Islet precursor cell (in vitro differentiated cells): ENCODE measurements at regions not wholly inside any gene's neighbourhood (a gene's known extent, or its start where the extent isn't known, plus 50 kb on each side); places are given as distances from the start of the nearest gene placed in this dataset.
"Not testable (repeated sequence)": the region's sequence is repeated elsewhere in the genome, so short reads cannot be mapped to it uniquely, and the experiment has no call there.

Experiments
- DNase-seq: peaks from one replicate; pipeline ENCODE4 v3.0.0-alpha.2; 2018

DNA sequence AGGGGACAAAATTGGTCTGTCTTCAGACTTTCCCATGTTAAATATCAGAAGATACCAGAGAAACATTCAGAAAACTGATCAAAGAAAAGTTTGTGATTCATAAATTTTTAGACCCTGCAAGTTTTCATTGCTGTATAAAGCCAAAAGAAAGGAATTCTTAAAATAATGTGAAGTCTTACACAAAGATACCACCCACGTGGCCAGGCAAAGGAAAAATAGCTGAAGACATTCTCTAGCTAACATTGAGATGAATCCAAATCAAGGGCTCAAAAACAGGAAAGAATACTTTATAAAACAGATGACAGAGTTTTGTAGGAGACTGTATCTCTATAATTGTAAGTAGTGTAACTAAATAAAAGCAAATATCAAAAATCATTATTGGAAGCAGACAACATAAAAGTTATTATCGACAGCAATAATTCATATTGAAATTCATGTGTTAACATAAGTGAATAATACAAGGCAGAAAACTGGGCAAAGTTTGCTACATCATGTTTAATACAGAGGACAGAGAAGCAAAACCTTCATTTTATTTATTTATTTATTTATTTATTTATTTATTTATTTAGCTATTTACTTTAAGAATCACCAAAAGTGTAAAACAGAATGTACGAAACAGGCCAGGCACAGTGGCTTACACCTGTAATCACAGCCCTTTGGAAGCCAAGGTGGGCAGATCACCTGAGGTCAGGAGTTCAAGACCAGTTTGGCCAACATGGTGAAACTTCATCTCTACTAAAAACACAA, 204.6 kb upstream of the SLIT2 start:
- DNase-seq = no peak

DNA sequence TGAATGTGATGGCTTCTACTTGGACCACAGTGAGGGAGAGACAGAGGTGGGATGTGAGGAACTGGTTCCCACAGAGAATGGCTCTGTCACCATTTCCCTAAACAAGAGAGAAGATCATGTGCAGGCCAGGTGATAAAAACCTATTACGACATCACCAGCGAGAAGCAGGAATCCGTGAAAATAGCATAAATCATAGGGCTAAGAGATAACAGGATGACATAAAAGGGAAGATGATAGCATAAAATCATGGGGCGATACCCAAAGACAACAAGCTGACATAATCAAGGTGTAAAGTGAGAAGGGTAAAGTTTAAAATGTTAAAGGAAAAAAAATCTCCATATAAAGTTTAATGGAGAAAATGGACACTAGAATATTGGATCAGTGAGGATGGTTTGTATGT, 205.5 kb upstream of the SLIT2 start:
- no peak for DNase-seq

DNA sequence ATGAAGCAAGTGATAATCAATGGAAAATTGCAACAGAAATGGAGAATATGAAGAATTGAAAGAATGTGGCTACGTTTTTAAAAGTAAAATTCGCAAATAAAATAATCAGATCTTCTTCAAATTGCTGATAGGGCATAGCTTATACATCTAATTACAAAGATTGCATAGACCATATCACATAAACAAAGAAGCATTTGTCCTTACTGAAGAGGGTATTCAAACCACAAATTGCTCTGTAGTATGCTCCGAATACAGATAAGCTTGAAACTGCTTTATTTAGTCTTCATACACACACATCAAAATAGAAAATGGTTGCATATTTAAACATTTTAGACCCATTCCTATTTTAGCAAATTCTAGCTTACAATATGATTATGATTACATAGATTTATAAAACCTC, 206.7 kb upstream of the SLIT2 start:
- DNase-seq = no peak

DNA sequence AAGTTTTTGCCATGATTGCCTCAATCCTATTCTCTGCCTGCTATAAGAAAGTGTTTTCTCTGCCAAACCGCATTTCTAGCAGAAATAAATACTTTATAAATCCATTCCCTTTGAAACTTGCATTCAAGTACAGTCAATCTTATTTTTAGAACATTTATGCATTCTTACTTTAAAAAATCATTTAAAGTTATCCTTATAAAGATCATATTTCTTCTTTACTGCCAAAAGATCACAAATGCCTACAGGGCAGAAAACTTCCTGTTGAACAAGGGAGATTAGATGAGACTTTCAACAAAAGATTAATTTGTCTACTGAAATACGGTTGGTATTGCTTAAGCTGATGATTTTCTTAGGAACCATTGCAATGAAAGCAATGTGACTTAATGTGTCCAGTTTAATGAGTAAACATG, 207.2 kb upstream of the SLIT2 start:
- no peak for DNase-seq

DNA sequence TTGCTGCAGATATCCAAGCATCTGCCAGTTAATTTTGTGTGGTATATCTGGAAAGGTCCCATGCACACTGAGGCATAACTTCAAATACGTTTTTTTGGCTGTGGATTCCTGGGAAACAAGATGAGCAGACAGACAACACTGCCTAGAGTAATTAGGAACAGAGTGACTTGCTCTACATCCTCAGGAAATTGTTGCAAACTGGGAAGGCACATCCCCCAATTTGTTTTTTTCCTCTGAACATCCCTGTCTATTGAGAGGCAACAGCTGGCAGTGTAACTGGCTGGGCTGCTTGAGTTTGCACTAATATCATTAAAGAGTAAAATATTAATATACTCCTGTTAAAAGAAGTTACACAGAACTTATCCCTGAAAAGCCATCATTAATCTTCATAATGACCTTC, 207.7 kb upstream of the SLIT2 start:
- no peak for DNase-seq

DNA sequence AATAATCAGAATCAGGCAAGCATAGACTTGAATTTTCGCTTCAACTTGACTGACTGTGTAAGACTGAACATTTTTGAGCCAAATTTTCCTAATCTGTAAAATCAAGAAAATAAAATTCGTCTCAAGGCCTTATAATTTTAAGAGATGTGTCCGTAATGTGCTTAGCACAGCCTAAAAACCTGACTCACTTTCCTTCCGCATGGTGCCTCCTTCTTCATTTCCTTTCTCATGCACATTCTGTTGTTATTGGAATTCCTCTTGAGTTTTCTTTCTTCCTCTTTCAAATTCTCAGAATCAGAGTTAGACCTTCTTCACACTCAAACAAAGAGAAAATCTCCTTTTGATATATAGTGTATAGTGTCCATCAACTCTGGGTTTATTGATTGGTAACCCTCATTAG, 208.9 kb upstream of the SLIT2 start:
- DNase-seq = no peak

DNA sequence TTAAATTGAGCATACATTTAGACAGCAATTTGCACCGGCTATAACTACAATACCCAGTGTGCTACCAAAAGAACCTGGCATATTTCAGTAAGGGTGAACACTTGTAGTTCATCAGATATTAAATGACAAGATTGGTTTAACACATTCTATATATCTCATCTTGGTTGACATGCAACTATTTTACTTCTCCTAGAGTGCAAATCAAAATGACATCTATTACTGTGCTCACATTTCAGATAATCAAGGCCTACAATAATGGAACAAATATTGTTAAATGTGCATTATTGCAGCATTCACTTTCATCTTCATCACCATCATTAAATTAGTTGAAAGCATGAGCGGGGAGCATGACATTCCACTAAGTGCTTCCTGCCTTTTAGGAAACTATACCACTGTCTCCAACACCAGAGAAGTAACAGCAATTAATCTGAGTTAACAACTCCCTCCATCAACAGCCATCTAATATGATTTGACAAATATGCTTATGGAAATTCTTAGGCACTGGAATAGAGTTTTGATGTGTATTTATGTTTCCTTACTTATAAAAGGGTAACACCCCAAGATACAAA, 209.8 kb upstream of the SLIT2 start:
- DNase-seq = no peak

DNA sequence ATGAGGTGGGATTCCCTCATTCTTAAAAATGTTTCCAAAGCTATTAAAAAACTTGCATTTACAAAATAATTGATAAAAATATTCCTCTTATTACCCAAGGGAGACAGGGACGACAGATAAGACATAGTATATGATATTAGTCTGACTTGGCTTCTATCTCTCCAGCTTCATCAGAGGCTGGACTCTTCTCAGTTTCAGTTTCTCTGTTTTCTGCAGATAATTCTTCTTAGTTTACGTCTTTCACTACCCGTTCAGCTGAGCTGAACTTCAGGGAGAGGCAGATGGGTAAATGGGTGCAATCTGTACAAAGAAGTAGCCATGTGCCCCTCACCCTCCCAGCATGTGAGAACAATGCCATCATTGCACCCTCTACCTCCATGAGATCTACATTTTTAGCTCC, 214.0 kb upstream of the SLIT2 start:
- no peak for DNase-seq

DNA sequence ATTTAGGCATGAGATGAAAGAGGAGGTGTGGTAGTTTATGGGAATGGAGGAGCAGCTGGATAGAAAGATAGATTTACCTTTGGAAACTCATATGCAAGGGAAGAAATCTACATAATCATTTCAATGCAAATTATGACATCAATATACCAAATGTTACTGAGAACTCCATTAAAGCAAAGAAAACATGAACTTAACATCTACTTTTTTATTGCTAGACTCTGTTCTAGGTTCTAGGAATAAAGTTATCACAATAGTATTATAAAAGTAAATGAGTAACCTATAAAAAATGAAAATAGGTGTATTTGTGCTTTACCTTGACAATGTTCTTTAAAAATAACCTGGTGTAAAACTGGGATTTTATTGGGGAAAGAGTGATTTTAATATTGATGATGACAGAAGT, 221.6 kb upstream of the SLIT2 start:
- DNase-seq = no peak

DNA sequence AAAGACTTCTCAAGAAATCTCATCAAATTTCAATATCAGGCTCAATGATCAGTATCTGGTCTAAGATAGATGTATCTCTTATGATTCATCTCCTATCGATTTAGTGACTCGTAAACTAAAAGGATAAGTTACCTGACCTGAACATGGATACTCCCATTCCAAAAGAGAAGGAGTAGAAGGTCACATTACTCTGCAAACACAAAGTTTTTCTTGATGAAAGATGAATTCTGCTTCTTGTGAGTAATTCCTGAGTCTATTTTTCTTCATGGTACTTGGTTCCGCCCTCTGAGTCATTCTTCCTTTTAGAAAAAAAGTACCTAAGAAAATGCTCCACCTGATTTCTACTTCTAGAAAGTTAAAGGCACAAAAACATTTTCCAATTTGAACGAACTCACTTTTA, 223.1 kb upstream of the SLIT2 start:
- no peak for DNase-seq

DNA sequence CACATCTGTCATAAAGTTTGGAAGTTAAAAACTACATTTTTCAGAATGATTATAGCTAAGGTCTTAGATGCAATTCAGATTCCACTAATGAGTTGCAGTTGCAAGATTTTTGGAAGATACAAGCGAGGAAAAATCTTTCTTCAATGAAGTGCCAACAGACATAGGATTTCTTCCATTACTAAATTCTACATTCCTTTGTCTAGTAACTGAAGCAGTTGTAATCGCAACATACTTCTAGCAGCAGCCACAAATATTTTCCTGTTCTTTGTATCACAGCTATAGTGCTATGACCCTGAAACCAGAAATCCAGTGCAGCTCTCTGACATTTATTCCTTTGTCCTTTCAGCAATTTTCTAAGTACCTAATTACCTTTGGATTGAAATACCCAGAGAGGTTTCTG, 225.2 kb upstream of the SLIT2 start:
- no peak for DNase-seq

DNA sequence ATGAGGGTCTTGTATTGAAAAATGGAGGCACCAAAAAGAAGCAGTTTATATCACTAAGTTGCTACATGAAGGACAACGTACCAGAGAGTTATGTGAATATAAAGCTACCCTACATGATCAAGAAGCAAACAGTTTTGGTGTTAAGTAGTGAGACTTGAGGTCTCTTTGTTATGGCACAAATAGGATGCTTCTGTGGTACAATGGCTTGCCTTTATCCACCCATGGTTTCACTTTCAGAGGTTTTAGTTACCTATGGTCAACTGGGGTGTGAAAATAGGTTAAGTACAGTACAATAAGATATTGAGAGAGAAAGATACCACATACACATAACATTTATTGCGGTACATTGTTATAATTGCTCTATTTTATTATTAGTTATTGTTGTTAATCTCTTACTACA, 229.2 kb upstream of the SLIT2 start:
- DNase-seq = no peak

DNA sequence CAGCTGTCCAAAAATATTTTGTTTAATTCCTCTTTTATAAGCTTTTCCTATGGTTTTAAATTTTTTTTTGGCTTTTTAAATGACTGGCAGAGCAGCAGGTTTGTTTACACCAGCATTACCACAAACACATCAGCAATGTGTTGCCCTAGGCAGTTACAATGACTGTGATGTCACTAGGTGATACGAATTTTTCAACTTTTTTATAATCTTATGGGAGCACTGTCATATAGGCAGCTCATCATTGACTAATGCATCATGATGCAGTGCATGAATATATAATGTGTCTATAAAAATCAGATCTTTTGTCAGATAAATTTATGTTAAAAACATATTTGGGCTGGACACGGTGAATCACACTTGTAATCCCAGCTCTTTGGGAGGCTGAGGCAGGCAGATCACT, 231.6 kb upstream of the SLIT2 start:
- no peak for DNase-seq

DNA sequence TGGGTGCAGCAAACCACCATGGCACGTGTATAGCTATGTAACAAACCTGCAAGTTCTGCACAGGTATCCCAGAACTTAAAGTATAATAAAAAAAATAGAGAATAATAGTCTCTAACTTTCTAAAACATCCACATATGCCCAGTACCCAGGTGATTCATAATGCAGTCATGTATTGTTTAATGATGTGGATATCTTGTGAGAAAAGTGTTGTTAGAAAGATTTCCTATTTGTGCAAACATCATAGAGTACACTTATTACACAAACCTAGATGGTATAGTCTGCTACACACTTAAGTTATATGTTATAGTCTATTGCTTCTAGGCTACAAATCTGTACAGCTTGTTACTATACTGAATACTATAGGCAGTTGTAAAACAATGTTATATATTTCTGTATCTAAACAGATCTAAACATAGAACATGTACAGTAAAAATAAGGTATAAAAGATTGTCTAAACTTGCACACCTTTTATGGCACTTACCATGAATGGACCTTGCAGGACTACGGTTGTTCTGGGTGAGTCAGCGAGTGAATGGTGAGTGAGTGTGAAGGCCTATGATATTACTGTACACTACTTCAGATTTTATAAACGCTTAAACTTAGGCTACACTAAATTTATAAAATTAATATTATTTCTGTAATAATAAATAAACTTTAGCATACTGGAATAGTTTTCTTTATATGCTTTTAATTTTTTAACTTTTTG, 232.2 kb upstream of the SLIT2 start:
- no peak for DNase-seq

DNA sequence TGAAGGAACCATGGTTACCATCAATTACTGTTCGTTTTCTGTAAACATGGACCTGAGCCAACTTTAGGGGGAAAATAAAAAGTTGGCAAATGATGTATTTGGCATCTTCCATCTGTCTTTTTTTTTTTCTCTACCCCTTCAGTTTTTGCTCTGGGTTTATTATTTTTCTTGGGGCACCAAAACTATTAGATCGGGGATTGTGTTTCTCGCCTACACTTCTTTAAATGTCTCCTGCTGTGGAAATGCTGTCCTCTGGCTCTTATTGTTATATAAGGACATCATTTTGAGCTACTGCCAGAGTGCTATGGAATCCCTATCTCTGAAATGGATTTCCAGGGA, 234.0 kb upstream of the SLIT2 start:
- no peak for DNase-seq

DNA sequence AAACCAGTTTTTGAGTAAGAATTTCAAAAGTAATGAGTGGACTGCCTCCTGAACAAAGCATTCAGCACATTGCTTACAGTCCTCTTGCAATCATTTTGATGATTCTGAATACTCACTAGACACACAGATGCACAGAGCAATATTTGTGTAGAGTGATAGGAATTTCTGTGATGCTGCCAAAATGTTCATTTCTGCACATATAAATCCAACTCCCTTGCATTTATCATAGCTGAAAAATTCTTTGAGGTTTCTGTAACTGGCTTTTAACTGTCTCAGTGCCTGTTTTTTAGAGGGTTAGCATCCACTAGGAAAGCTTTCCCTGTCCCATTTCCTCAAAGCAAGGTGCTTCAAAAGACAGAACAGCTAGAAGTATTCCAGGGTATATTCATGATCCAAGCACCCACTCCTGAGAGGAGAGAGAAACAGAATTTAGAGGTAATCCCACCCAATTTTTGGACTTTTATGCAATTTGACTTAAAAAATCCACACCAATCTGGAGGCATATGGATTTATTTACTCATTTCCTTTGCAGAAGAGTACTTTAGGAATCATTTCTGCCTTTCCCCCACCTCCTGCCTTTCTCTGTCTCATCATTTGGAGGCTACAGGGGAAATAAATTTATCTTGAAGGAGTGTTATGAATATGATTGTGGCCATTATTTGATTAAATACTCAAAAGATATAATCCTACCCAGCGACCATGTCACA, 234.5 kb upstream of the SLIT2 start:
- DNase-seq = no peak

DNA sequence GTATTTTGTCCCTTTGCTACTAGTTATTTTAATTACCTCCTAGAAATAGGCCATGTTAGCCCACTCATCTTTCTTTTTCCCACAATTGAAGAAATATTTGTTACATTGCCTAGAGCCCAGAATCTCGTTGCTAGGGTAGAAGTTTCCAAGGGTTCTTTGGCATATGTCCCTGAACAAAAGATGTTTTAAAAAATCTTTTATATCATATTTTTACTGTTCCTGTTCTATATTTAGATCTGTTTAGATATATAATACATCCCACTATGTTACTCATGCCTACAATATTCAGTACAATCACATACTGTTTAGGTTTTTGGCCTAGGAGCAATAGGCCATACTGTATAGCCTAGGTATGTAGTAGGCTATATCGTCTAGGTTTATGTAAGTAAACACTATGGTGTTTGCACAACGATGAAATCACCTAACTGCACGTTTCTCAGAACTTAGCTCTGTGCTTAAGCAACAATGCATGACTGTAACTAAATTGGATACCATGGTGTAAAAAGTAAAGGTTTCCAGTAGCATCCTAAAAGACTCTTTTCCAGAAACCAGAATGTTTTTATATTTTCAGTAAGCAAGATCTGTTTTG, 236.0 kb upstream of the SLIT2 start:
- no peak for DNase-seq

DNA sequence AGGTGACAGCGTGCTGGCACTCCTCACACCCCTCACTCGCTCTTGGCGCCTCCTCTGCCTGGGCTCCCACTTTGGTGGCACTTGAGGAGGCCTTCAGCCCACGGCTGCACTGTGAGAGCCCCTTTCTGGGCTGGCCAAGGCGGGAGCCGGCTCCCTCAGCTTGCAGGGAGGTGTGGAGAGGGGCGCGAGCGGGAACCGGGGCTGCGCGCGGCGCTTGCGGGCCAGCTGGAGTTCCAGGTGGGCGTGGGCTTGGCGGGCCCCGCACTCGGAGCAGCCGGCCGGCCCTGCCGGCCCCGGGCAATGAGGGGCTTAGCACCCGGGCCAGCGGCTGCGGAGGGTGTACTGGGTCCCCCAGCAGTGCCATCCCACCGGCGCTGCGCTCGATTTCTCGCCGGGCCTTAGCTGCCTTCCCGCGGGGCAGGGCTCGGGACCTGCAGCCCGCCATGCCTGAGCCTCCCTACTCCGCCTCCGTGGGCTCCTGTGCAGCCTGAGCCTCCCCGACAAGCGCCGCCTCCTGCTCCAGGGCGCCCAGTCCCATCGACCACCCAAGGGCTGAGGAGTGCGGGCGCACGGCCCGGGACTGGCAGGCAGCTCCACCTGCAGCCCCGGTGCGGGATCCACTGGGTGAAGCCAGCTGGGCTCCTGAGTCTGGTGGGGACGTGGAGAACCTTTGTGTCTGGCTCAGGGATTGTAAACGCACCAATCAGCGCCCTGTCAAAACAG, 247.7 kb upstream of the SLIT2 start:
- DNase-seq = not testable (repeated sequence)

DNA sequence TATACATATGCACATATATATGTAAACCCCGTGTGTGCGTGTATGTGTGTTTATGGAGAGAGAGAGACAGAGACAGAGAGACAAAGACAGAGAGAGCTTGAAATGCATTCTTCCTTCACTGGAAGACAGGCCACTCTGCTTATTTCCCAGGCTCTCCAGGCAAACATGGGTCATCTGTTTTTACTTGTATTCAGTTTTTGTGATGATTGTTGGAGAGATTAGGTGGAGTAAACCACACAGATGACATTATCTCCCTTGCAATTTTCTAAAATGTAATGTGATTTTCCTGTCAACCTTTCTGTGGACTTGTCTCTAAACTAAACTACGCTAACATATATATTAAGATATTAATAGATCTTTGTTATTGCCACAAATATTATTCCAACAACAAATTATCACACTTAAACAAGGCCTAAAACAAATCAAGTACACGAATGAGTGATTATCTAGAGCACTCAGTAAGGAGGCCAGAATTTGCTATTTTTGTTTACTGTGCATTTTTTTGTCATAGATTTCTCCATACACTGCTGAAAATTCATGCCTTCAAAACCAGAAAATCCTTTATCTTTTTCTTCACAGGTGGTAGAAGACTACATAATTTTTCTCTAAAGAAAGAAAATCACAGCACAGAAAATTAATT, 251.8 kb upstream of the SLIT2 start:
- DNase-seq = no peak

DNA sequence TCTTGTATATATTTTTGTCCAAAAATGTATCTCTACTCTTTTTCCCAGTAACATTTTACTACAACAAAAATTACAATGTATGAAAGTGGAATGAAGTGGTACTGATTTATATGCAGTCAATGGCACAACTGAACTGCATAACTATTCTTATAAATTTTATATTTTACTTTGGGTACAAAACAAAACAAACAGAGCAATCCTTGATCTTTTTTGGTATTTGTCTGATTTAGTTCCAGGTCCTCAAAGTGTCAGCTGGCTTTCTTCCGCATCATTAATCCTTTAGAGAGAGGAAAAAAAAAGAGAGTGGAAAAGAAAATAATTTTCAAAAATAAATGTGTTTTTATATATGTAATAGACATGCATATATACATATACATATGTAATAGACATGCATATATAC, 252.4 kb upstream of the SLIT2 start:
- no peak for DNase-seq

DNA sequence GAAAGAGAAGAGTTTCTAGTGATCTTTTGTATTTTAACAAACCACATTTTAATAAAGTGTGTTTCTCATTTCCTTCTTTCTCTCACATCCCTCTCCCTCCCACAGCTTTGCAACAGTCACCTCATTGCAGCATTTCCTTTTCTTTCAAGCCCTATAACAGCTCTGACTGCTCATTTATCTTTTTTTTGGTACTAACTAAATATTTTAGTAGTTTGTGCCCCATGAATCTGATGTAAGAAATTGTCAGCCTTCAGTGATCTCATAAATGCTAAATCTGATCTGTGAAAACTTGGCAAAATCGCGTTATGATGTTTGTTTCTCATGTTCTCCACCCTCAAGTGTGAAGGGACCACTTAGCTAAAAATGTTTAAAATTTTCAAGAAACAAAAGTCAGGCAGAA, 258.5 kb upstream of the SLIT2 start:
- no peak for DNase-seq

DNA sequence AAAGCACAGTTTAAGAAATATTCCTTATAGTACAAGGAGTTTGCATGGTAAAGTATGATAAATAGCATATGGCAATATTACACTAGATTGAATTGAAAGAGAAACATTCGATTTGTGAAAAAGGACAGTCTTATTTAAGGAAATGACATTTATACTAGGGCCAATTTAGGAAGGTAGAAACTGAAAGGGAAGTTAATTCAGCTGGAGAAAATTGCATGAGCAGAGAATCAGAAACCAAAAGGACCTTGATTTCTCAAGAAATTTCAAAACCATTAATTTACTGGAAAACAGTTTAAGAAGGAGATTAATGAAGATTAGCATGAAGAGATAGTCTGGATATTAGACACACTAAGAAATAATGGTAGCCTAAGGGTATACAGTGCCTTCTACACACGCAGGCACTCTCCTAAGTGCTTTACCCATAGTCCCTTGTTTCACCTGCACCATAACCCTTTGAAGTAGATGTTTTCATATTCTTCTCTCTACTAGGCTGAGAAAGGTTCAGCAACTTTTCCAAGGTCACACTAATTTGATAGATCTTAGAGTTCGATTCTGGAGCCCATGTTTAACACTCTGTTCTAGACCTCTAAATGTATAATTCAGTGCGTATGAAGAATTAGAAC, 259.1 kb upstream of the SLIT2 start:
- no peak for DNase-seq
